SK-N-MC (cell line): ENCODE measurements at regions not wholly inside any gene's neighbourhood (a gene's known extent, or its start where the extent isn't known, plus 50 kb on each side); places are given as distances from the start of the nearest gene placed in this dataset.

Experiments
- EZH2 ChIP-seq: fragments of 200-600 bp; sonication (generic); IDR thresholded peaks from one replicate; pipeline ENCODE4 v1.6.1; 2017; ENCODE audit warnings: antibody characterized with exemption
- FOXP2 ChIP-seq: optimal IDR thresholded peaks from 2 replicates; pipeline ENCODE3; 2011; ENCODE audit warnings: mild to moderate bottlenecking, moderate library complexity; ENCODE audit not compliant: insufficient read depth; ENCODE audit errors: extremely low read length, control extremely low read depth
- POLR2AphosphoS5 ChIP-seq: IDR thresholded peaks from 2 replicates; pipeline ENCODE4 v1.6.1; 2012; ENCODE audit warnings: mild to moderate bottlenecking, low read depth, low read length, borderline replicate concordance

DNA sequence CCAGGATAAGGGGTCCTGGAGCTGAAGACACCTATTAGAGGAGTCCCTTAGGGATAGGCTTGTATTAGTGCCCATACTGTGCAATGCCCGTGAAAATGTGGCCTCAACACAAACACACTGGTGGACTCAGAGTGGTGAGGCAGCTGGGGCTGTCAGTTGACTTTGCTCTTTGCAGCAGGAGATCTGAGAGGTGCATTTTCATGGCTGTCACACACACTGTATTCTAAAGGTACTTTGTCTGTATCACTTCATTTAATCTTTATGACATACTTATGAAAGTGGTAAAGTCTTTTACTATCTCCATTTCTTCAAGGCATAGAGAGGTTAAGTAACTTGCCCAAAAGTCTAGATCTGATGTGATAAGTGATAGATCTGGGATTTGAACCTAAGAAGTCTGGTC lies 55.1 kb upstream of the GCFC2 start:
- no peak for TF ChIP-seq FOXP2
- TF ChIP-seq EZH2: no peak
- no peak for TF ChIP-seq POLR2AphosphoS5
